BJ (cell line): ENCODE measurements at regions not wholly inside any gene's neighbourhood (a gene's known extent, or its start where the extent isn't known, plus 50 kb on each side); places are given as distances from the start of the nearest gene placed in this dataset.

ENCODE experiments used
- CTCF ChIA-PET: fragments of 350-600 bp; formaldehyde crosslinking; extraction: SDS; loops from one replicate; lab custom pipeline; 2021; ENCODE audit warnings: antibody characterized with exemption, inconsistent platforms; lab: Yijun Ruan, JAX
- POLR2A ChIA-PET: fragments of 300-600 bp; sonication (Branson Sonifier 250); formaldehyde crosslinking; extraction: SDS; loops from one replicate; lab custom pipeline; 2021; ENCODE audit warnings: antibody characterized with exemption; lab: Charles Lee
- DNase-seq: peaks from one replicate; pipeline ENCODE4 v3.0.0-alpha.2; 2011; ENCODE audit warnings: low read depth
- H3K27me3 ChIP-seq: 2 replicates; pipeline ENCODE4 v1.6.0; 2011; ENCODE audit warnings: low read length; ENCODE audit not compliant: control insufficient read depth, insufficient read depth
- H3K36me3 ChIP-seq: 2 replicates; pipeline ENCODE4 v1.5.1; 2011; ENCODE audit warnings: low read length; ENCODE audit not compliant: control insufficient read depth, insufficient read depth
- H3K4me3 ChIP-seq: 2 replicates; pipeline ENCODE4 v1.5.1; 2011; ENCODE audit warnings: low read depth, mild to moderate bottlenecking, control low read depth, low read length
- TF ChIP-seq, protein P1 (sequence below): IDR thresholded peaks from 2 replicates; pipeline ENCODE4 v1.5.1; 2011; ENCODE audit warnings: low read depth, mild to moderate bottlenecking, control low read depth, inconsistent platforms, low read length, moderate library complexity; ENCODE audit not compliant: insufficient read depth

DNA sequence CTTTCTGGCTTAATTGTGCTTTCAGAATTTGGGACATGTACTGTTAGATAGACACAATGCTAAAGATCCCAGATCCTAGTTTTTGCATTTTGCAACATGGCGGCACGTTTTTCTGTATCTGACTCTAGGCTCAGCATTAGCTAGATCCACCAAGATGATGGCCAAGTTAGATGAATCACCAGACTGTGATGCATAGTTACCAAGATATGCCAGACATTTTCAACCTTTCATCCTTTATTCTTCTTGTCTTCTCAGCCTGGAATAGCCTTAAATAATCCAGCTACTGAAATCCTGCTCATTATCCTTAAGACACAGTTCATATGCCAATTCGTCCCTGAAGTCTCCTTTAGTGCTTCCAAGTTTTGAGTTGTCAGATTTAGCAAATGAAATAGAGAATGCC lies 144.9 kb upstream of the CRY1 start:
- TF ChIP-seq, protein P1, sequence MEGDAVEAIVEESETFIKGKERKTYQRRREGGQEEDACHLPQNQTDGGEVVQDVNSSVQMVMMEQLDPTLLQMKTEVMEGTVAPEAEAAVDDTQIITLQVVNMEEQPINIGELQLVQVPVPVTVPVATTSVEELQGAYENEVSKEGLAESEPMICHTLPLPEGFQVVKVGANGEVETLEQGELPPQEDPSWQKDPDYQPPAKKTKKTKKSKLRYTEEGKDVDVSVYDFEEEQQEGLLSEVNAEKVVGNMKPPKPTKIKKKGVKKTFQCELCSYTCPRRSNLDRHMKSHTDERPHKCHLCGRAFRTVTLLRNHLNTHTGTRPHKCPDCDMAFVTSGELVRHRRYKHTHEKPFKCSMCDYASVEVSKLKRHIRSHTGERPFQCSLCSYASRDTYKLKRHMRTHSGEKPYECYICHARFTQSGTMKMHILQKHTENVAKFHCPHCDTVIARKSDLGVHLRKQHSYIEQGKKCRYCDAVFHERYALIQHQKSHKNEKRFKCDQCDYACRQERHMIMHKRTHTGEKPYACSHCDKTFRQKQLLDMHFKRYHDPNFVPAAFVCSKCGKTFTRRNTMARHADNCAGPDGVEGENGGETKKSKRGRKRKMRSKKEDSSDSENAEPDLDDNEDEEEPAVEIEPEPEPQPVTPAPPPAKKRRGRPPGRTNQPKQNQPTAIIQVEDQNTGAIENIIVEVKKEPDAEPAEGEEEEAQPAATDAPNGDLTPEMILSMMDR, result no peak
- H3K36me3 ChIP-seq, result no peaks in the 10 kb centered on the region
- no peak overlapping the region for H3K4me3 ChIP-seq
- POLR2A ChIA-PET, result no interaction called here
- no peaks in the 10 kb centered on the region for H3K27me3 ChIP-seq
- CTCF ChIA-PET, result no interaction called here
- no peak for DNase-seq

DNA sequence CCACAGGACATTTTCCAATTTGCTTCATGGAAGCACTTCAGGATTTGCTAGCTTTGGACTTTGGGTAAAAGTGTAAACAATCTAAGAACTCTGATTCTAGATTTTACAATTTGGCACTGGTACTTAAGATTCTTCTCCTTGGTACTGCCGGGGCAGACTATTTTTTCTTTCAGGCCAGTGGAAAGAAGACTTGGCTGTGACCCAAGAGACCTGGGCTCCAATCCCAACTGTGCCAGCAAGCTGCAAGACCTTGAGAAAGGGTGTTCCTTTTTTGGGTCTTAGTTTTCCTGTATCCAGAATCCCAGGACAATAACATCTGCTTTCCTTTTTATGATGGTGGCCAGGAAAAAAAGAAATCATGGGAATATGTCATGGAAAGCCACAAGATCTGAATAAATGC lies 148.1 kb upstream of the CRY1 start:
- POLR2A ChIA-PET, result no interaction called here
- CTCF ChIA-PET, result no interaction called here

DNA sequence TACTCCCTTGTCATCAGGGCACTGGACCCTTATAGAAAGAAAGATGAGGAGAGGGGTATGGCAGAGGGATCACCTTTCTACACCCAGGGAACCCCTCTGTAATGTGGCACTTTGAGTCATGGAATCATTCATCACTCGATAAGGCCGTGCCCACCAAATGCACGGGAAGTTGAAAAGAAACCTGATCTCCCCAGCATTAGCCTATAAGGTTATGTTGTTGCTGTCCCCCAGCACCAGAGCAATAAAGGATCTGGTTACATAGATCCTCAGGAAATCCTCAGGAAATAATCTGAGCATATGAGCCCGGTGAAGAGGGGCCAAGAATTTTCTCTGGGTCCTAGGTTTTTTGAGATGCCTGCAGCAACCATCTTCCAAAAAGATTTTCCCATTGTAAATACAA lies 148.8 kb upstream of the CRY1 start:
- Histone ChIP-seq H3K36me3 (no peaks in the 10 kb centered on the region), H3K4me3 (no peak overlapping the region), H3K27me3 (no peaks in the 10 kb centered on the region)
- TF ChIP-seq, protein P1, result no peak
- DNase-seq, result no peak
- POLR2A ChIA-PET, result no interaction called here
- CTCF ChIA-PET, result no interaction called here

More for the DNA sequence above, 148.1 kb upstream of the CRY1 start:
- TF ChIP-seq, protein P1, result no peak
- DNase-seq, result no peak
- Histone ChIP-seq H3K27me3 (no peaks in the 10 kb centered on the region), H3K36me3 (no peaks in the 10 kb centered on the region), H3K4me3 (no peak overlapping the region)

DNA sequence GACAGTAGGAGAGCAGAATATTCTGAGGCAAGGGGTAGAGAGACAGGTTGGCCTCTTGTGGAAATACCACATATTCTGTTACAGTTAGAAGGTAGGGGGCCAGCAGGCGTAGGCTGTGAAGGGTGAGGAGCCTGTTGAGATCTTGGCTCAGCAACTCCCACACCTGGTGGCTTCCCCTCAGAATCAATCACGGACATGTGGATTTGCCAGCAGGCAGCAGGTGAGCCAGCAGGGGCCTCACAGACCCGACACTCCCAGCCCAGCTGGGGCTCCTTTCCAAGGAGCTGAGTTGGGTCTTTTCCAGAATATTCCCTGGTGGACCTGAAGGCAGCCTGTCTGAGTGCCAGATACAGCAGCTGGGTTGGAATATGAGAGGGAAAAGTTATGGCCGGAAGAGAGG lies 150.0 kb upstream of the CRY1 start:
- CTCF ChIA-PET, result no interaction called here
- TF ChIP-seq, protein P1, result no peak

DNA sequence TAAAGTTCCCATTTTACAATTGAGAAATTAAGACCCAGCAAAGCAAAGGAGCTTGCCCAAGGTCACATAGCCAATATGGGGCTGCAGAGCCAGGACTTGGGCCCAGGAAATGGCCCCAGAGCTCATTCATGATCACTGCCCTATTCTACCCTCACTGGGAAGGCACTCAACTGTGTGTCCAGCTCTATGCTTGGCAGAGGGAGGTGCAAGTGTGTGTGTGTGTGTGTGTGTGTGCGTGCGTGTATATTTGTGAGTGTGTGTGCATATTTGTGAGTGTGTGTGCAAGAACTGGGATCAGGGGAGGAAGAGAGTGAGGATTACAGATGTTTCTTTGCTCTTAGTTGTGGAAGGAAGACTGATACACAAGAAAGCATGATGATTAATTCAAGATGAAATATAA lies 151.2 kb upstream of the CRY1 start:
- Histone ChIP-seq H3K27me3 (no peaks in the 10 kb centered on the region), H3K4me3 (no peak overlapping the region), H3K36me3 (no peaks in the 10 kb centered on the region)
- CTCF ChIA-PET, result no interaction called here
- no peak for DNase-seq
- TF ChIP-seq, protein P1, result no peak
- POLR2A ChIA-PET, result no interaction called here

More for the DNA sequence above, 150.0 kb upstream of the CRY1 start:
- no peak for DNase-seq
- Histone ChIP-seq H3K36me3 (no peaks in the 10 kb centered on the region), H3K4me3 (no peak overlapping the region), H3K27me3 (no peaks in the 10 kb centered on the region)
- POLR2A ChIA-PET, result no interaction called here
